ENCODE measurements at regions not wholly inside any gene's neighbourhood (a gene's known extent, or its start where the extent isn't known, plus 50 kb on each side); places are given as distances from the start of the nearest gene placed in this dataset.

- intact Hi-C loops (cut with DNase I) = no loop called here
- Histone ChIP-seq H3K27me3 (no peaks in the 10 kb centered on the region), H3K4me1 (no peaks in the 10 kb centered on the region), H3K9me3 (no peaks in the 10 kb centered on the region), H3K36me3 (no peaks in the 10 kb centered on the region), H3K4me3 (no peak overlapping the region), H3K27ac (no peak overlapping the region)
- DNase-seq (ENCODE audit: extremely low spot score in 2 of 2) = no peak
- no peak for TF ChIP-seq POLR2AphosphoS5 (IDR thresholded peaks at IDR 0.05; ENCODE audit: insufficient read depth in 1 of 2, low read depth in 1 of 2)
- no peak for TF ChIP-seq POLR2A (IDR thresholded peaks at IDR 0.05)
- no peak for TF ChIP-seq CTCF (IDR thresholded peaks at IDR 0.05)
These were observed 811.9 kb downstream of the SATB2 start for GRCh38 chr2:198645816-198646215.

- TF ChIP-seq POLR2AphosphoS5 (IDR thresholded peaks at IDR 0.05; ENCODE audit: insufficient read depth in 1 of 2, low read depth in 1 of 2) (no peak), POLR2A (IDR thresholded peaks at IDR 0.05) (no peak), CTCF (IDR thresholded peaks at IDR 0.05) (no peak)
- no peaks in the 10 kb centered on the region for H3K36me3 ChIP-seq
- no peaks in the 10 kb centered on the region for H3K9me3 ChIP-seq
- H3K27me3 ChIP-seq = no peaks in the 10 kb centered on the region
- H3K4me1 ChIP-seq = no peaks in the 10 kb centered on the region
- no peak for DNase-seq (ENCODE audit: extremely low spot score in 2 of 2)
- H3K4me3 ChIP-seq = no peak overlapping the region
- intact Hi-C loops (cut with DNase I) = no loop called here
- H3K27ac ChIP-seq = no peak overlapping the region
These were observed 816.6 kb downstream of the SATB2 start for GRCh38 chr2:198641161-198641560.

- DNase-seq (ENCODE audit: extremely low spot score in 2 of 2) = no peak
- Histone ChIP-seq H3K27me3 (no peaks in the 10 kb centered on the region), H3K4me1 (no peaks in the 10 kb centered on the region), H3K9me3 (no peaks in the 10 kb centered on the region), H3K4me3 (no peak overlapping the region), H3K36me3 (no peaks in the 10 kb centered on the region), H3K27ac (no peak overlapping the region)
- TF ChIP-seq CTCF (IDR thresholded peaks at IDR 0.05) (no peak), POLR2AphosphoS5 (IDR thresholded peaks at IDR 0.05; ENCODE audit: insufficient read depth in 1 of 2, low read depth in 1 of 2) (no peak), POLR2A (IDR thresholded peaks at IDR 0.05) (no peak)
- intact Hi-C loops (cut with DNase I) = no loop called here
These were observed 817.3 kb downstream of the SATB2 start for GRCh38 chr2:198640463-198640862.

- no peaks in the 10 kb centered on the region for H3K9me3 ChIP-seq
- no peak for DNase-seq (ENCODE audit: extremely low spot score in 2 of 2)
- intact Hi-C loops (cut with DNase I) = no loop called here
- H3K27me3 ChIP-seq = no peaks in the 10 kb centered on the region
- TF ChIP-seq POLR2AphosphoS5 (IDR thresholded peaks at IDR 0.05; ENCODE audit: insufficient read depth in 1 of 2, low read depth in 1 of 2) (no peak), CTCF (IDR thresholded peaks at IDR 0.05) (no peak), POLR2A (IDR thresholded peaks at IDR 0.05) (no peak)
- no peaks in the 10 kb centered on the region for H3K4me1 ChIP-seq
- no peak overlapping the region for H3K27ac ChIP-seq
- no peak overlapping the region for H3K4me3 ChIP-seq
- no peaks in the 10 kb centered on the region for H3K36me3 ChIP-seq
These were observed 818.2 kb downstream of the SATB2 start for GRCh38 chr2:198639580-198639979.

- intact Hi-C loops (cut with DNase I) = no loop called here
- DNase-seq (ENCODE audit: extremely low spot score in 2 of 2) = no peak
- no peaks in the 10 kb centered on the region for H3K4me1 ChIP-seq
- TF ChIP-seq CTCF (IDR thresholded peaks at IDR 0.05) = no peak
- no peak for TF ChIP-seq POLR2A (IDR thresholded peaks at IDR 0.05)
- TF ChIP-seq POLR2AphosphoS5 (IDR thresholded peaks at IDR 0.05; ENCODE audit: insufficient read depth in 1 of 2, low read depth in 1 of 2) = no peak
- no peaks in the 10 kb centered on the region for H3K36me3 ChIP-seq
- H3K27ac ChIP-seq = no peak overlapping the region
- no peaks in the 10 kb centered on the region for H3K9me3 ChIP-seq
- H3K27me3 ChIP-seq = no peaks in the 10 kb centered on the region
- no peak overlapping the region for H3K4me3 ChIP-seq
These were observed 819.2 kb downstream of the SATB2 start for GRCh38 chr2:198638577-198638976.
